ENCODE measurements at regions not wholly inside any gene's neighbourhood (a gene's known extent, or its start where the extent isn't known, plus 50 kb on each side); places are given as distances from the start of the nearest gene placed in this dataset.

GRCh38 chr3:1587426-1587825, 494.6 kb downstream of the CNTN6 start:
- TF ChIP-seq CTCF (IDR thresholded peaks at IDR 0.05; ENCODE audit: poor library complexity, severe bottlenecking) (no peak), SMC3 (conservative IDR thresholded peaks at IDR 0.05; ENCODE audit: poor library complexity) (no peak)
